HCT116 (cell line): ENCODE measurements at regions not wholly inside any gene's neighbourhood (a gene's known extent, or its start where the extent isn't known, plus 50 kb on each side); places are given as distances from the start of the nearest gene placed in this dataset.

Experiments used
- ATAC-seq: fragments of 200-7000 bp; cut with Tn5 transposase; 2 replicates; pipeline ENCODE4 v1.9.1; 2020; ENCODE audit warnings: mild to moderate bottlenecking, moderate library complexity
- BruUV-seq: library from RNA; stranded (reverse); fragments of 400-500 nt; replicated peaks from 2 replicates; lab custom pipeline; 2021; lab: Mats Ljungman, UMichigan
- CTCF ChIA-PET: fragments of 300-600 bp; sonication (Branson Sonifier 250); formaldehyde crosslinking; loops from one replicate; lab custom pipeline; 2021; ENCODE audit warnings: antibody characterized with exemption; lab: Charles Lee
- POLR2A ChIA-PET: fragments of 300-600, 350-600 bp; sonication (Branson Sonifier 250); formaldehyde crosslinking; loops from one replicate; lab custom pipeline; 2021; ENCODE audit warnings: antibody characterized with exemption; lab: Charles Lee
- RAD21 ChIA-PET, 2 experiments: fragments of 300-600 bp; sonication (Branson Sonifier 250); formaldehyde crosslinking; loops; one replicate each; lab custom pipeline; 2023; ENCODE audit warnings: low total read pairs in 2 of 2; ENCODE audit not compliant: uncharacterized antibody in 2 of 2, unreplicated experiment in 2 of 2, low non-redundant PET in 1 of 2; lab: Charles Lee
- DNase-seq: peaks from one replicate; pipeline ENCODE4 v3.0.0-alpha.2; 2010; ENCODE audit warnings: low read depth, low spot score
- H2AFZ ChIP-seq: fragments of 200-600 bp; shearing (Covaris generic), sonication (generic); 2 replicates; pipeline ENCODE4 v1.6.1; 2017; ENCODE audit warnings: low read depth, mixed run types, mixed read lengths, antibody characterized with exemption, low read length; ENCODE audit not compliant: poor library complexity, severe bottlenecking
- H3K27ac ChIP-seq: 2 replicates; pipeline ENCODE4 v1.5.1; 2012; ENCODE audit warnings: low read depth, low read length
- H3K27me3 ChIP-seq: fragments of 200-600 bp; sonication (generic); 2 replicates; pipeline ENCODE4 v1.6.1; 2016; ENCODE audit warnings: mixed run types, low read length, mixed read lengths; ENCODE audit not compliant: insufficient read depth
- H3K36me3 ChIP-seq, 2 experiments: fragments of 200-500 bp in 1 of 2; fragments of 200-600 bp in 1 of 2; sonication (Bioruptor generic) in 1 of 2; sonication (generic) in 1 of 2; 2 replicates each; pipeline versions ENCODE4 v1.5.1 to v1.6.1; 2014 to 2016; ENCODE audit warnings: low read length in 2 of 2, inconsistent platforms in 1 of 2, mixed read lengths in 1 of 2, mixed run types in 1 of 2; ENCODE audit not compliant: insufficient read depth in 2 of 2, control insufficient read depth in 1 of 2
- H3K4me1 ChIP-seq, 2 experiments: fragments of 200-600 bp in 1 of 2; sonication (generic) in 1 of 2; 2 replicates each; pipeline versions ENCODE4 v1.5.1 to v1.6.1; 2012 to 2017; ENCODE audit warnings: low read length in 2 of 2, inconsistent platforms in 1 of 2, mild to moderate bottlenecking in 1 of 2, mixed read lengths in 1 of 2, mixed run types in 1 of 2, moderate library complexity in 1 of 2; ENCODE audit not compliant: insufficient read depth in 2 of 2, control insufficient read depth in 1 of 2
- H3K4me2 ChIP-seq: fragments of 200-600 bp; sonication (generic); 2 replicates; pipeline ENCODE4 v1.6.1; 2017; ENCODE audit warnings: mixed run types, low read length, mixed read lengths
- H3K4me3 ChIP-seq, 2 experiments: fragments of 200-600 bp in 1 of 2; sonication (generic) in 1 of 2; replicated peaks in 1 of 2; 2 replicates each; pipeline ENCODE4 v1.5.1; 2011 to 2016; ENCODE audit warnings: low read length in 2 of 2, control low read depth in 1 of 2, low read depth in 1 of 2, mild to moderate bottlenecking in 1 of 2, mixed read lengths in 1 of 2, mixed run types in 1 of 2
- H3K79me2 ChIP-seq: fragments of 200-600 bp; sonication (generic); 2 replicates; pipeline ENCODE4 v1.6.1; 2017; ENCODE audit warnings: mild to moderate bottlenecking, mixed run types, low read length, moderate library complexity, mixed read lengths; ENCODE audit not compliant: insufficient read depth
- H3K9ac ChIP-seq: fragments of 200-600 bp; sonication (generic); 2 replicates; pipeline ENCODE4 v1.6.1; 2016; ENCODE audit warnings: low read length, mixed read lengths
- H3K9me2 ChIP-seq: fragments of 200-600 bp; sonication (generic), shearing (Covaris generic); 2 replicates; pipeline ENCODE4 v1.6.1; 2017; ENCODE audit warnings: mixed run types, mild to moderate bottlenecking, moderate library complexity; ENCODE audit not compliant: insufficient read depth
- H3K9me3 ChIP-seq, 2 experiments: fragments of 200-500 bp in 1 of 2; fragments of 200-600 bp in 1 of 2; sonication (Bioruptor generic) in 1 of 2; sonication (generic) in 1 of 2; 2 replicates each; pipeline ENCODE4 v1.6.1; 2014 to 2017; ENCODE audit warnings: low read length in 2 of 2, mixed read lengths in 2 of 2, inconsistent platforms in 1 of 2, low read depth in 1 of 2, mild to moderate bottlenecking in 1 of 2, mixed run types in 1 of 2, moderate library complexity in 1 of 2; ENCODE audit not compliant: control insufficient read depth in 1 of 2, insufficient read depth in 1 of 2
- H4K20me1 ChIP-seq: fragments of 200-600 bp; sonication (generic), shearing (Covaris generic); 2 replicates; pipeline ENCODE4 v1.6.1; 2017; ENCODE audit warnings: mixed run types, mild to moderate bottlenecking, moderate library complexity; ENCODE audit not compliant: insufficient read depth
- EGR1 ChIP-seq: IDR thresholded peaks from 2 replicates; pipeline ENCODE4 v1.6.1; 2012; ENCODE audit warnings: low read depth
- FOSL1 ChIP-seq: IDR thresholded peaks from 2 replicates; pipeline ENCODE4 v1.6.1; 2012; ENCODE audit warnings: low read depth
- SP1 ChIP-seq: IDR thresholded peaks from 2 replicates; pipeline ENCODE4 v1.6.1; 2012; ENCODE audit warnings: low read depth
- SRF ChIP-seq: IDR thresholded peaks from 2 replicates; pipeline ENCODE4 v1.6.1; 2012; ENCODE audit warnings: low read depth
- TCF7L2 ChIP-seq: IDR thresholded peaks from 2 replicates; pipeline ENCODE4 v1.7.0; 2011; ENCODE audit warnings: borderline replicate concordance, inconsistent platforms; ENCODE audit not compliant: insufficient read depth, insufficient read length; ENCODE audit errors: extremely low read depth
- YY1 ChIP-seq: IDR thresholded peaks from 2 replicates; pipeline ENCODE4 v1.6.1; 2011; ENCODE audit warnings: low read length, low read depth, moderate library complexity, mild to moderate bottlenecking; ENCODE audit not compliant: insufficient replicate concordance; ENCODE audit errors: extremely low read depth
- intact Hi-C: fragments of 100-400 bp; cut with micrococcal nuclease; formaldehyde crosslinking; loops from 2 replicates; pipeline ENCODE4 v1.10.0; 2022
- TF ChIP-seq, protein P1 (sequence below): IDR thresholded peaks from 2 replicates; pipeline ENCODE4 v1.6.1; 2012
- TF ChIP-seq, protein P2 (sequence below): IDR thresholded peaks from 2 replicates; pipeline ENCODE4 v1.6.1; 2012
- TF ChIP-seq, protein P3 (sequence below): IDR thresholded peaks from 2 replicates; pipeline ENCODE4 v1.6.1; 2012; ENCODE audit warnings: low read depth
- TF ChIP-seq, protein P4 (sequence below): IDR thresholded peaks from 2 replicates; pipeline ENCODE4 v1.6.1; 2011; ENCODE audit warnings: mild to moderate bottlenecking, low read length, moderate library complexity; ENCODE audit not compliant: insufficient replicate concordance; ENCODE audit errors: extremely low read depth
- TF ChIP-seq, protein P5 (sequence below), 3 experiments: fragments of 200-600 bp in 1 of 3; sonication (generic) in 1 of 3; IDR thresholded peaks in 2 of 3; conservative IDR thresholded peaks in 1 of 3; 2 replicates each; pipeline ENCODE4 v1.5.1; 2012 to 2017; ENCODE audit warnings: low read depth in 2 of 3, low read length in 2 of 3, antibody characterized with exemption in 1 of 3, borderline replicate concordance in 1 of 3, control low read depth in 1 of 3, mild to moderate bottlenecking in 1 of 3, mixed read lengths in 1 of 3, mixed run types in 1 of 3, moderate library complexity in 1 of 3; ENCODE audit not compliant: insufficient read depth in 1 of 3

DNA sequence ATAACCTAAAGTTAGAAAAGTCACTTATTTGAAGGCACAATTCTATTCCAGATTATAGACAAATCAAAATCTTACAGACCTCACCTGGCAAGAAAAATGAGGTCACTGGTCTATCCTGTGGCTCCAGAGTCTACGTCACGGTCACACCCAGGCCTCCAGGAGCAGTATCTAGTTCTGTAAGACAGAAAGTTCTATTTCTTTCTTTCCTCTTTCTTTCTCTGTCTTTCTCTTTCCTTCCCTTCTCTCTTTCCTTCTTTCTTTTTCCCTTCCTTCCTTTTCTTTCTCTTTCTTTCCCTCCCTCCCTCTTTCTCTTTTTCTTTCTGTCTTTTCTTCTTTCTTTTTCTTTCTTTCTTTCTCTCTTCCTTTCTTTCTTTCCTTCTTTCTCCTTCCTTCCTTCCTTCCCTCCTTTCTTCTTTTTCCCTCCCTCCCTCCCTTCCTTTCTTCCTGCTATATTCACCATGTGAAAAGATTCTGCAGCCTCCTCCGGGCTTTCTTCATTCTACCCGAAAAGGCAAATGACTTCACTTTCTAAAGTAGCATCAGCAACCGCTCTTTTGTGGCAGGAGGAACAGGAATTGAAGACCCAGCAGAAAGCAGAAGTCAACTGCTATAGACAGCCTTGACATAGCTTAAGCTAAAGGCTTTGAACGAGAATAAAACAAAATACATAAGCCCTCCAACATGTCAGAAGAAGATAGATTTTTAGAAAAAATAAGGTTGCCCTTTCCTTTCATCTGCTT lies 83.9 kb upstream of the SIRPG start:
- intact Hi-C loops, result no loop called here

More for the DNA sequence above, 83.9 kb upstream of the SIRPG start:
- ChIA-PET RAD21 (no interaction called here), CTCF (no interaction called here), POLR2A (no interaction called here)
- DNase-seq, result no peak
- H3K4me3 ChIP-seq, result no peak overlapping the region
- BruUV-seq, result no TSS peak
- no peak overlapping the region for H3K4me2 ChIP-seq
- H4K20me1 ChIP-seq, result no peaks in the 10 kb centered on the region
- H3K4me1 ChIP-seq, result no peaks in the 10 kb centered on the region
- H3K79me2 ChIP-seq, result no peaks in the 10 kb centered on the region
- TF ChIP-seq SRF, result no peak
- TF ChIP-seq YY1, result no peak
- TF ChIP-seq FOSL1, result no peak
- TF ChIP-seq, protein P1, sequence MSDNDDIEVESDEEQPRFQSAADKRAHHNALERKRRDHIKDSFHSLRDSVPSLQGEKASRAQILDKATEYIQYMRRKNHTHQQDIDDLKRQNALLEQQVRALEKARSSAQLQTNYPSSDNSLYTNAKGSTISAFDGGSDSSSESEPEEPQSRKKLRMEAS, result no peak
- TF ChIP-seq EGR1, result no peak
- TF ChIP-seq, protein P2, sequence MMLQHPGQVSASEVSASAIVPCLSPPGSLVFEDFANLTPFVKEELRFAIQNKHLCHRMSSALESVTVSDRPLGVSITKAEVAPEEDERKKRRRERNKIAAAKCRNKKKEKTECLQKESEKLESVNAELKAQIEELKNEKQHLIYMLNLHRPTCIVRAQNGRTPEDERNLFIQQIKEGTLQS, result no peak
- TF ChIP-seq, protein P3, sequence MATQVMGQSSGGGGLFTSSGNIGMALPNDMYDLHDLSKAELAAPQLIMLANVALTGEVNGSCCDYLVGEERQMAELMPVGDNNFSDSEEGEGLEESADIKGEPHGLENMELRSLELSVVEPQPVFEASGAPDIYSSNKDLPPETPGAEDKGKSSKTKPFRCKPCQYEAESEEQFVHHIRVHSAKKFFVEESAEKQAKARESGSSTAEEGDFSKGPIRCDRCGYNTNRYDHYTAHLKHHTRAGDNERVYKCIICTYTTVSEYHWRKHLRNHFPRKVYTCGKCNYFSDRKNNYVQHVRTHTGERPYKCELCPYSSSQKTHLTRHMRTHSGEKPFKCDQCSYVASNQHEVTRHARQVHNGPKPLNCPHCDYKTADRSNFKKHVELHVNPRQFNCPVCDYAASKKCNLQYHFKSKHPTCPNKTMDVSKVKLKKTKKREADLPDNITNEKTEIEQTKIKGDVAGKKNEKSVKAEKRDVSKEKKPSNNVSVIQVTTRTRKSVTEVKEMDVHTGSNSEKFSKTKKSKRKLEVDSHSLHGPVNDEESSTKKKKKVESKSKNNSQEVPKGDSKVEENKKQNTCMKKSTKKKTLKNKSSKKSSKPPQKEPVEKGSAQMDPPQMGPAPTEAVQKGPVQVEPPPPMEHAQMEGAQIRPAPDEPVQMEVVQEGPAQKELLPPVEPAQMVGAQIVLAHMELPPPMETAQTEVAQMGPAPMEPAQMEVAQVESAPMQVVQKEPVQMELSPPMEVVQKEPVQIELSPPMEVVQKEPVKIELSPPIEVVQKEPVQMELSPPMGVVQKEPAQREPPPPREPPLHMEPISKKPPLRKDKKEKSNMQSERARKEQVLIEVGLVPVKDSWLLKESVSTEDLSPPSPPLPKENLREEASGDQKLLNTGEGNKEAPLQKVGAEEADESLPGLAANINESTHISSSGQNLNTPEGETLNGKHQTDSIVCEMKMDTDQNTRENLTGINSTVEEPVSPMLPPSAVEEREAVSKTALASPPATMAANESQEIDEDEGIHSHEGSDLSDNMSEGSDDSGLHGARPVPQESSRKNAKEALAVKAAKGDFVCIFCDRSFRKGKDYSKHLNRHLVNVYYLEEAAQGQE, result no peak
- TF ChIP-seq, protein P4, sequence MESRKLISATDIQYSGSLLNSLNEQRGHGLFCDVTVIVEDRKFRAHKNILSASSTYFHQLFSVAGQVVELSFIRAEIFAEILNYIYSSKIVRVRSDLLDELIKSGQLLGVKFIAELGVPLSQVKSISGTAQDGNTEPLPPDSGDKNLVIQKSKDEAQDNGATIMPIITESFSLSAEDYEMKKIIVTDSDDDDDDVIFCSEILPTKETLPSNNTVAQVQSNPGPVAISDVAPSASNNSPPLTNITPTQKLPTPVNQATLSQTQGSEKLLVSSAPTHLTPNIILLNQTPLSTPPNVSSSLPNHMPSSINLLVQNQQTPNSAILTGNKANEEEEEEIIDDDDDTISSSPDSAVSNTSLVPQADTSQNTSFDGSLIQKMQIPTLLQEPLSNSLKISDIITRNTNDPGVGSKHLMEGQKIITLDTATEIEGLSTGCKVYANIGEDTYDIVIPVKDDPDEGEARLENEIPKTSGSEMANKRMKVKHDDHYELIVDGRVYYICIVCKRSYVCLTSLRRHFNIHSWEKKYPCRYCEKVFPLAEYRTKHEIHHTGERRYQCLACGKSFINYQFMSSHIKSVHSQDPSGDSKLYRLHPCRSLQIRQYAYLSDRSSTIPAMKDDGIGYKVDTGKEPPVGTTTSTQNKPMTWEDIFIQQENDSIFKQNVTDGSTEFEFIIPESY, result no peak
- TF ChIP-seq, protein P5, sequence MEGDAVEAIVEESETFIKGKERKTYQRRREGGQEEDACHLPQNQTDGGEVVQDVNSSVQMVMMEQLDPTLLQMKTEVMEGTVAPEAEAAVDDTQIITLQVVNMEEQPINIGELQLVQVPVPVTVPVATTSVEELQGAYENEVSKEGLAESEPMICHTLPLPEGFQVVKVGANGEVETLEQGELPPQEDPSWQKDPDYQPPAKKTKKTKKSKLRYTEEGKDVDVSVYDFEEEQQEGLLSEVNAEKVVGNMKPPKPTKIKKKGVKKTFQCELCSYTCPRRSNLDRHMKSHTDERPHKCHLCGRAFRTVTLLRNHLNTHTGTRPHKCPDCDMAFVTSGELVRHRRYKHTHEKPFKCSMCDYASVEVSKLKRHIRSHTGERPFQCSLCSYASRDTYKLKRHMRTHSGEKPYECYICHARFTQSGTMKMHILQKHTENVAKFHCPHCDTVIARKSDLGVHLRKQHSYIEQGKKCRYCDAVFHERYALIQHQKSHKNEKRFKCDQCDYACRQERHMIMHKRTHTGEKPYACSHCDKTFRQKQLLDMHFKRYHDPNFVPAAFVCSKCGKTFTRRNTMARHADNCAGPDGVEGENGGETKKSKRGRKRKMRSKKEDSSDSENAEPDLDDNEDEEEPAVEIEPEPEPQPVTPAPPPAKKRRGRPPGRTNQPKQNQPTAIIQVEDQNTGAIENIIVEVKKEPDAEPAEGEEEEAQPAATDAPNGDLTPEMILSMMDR (IDR thresholded peaks at IDR 0.05 in 2 of 3, conservative IDR thresholded peaks at IDR 0.05 in 1 of 3; ENCODE audit: borderline replicate concordance in 1 of 3, insufficient read depth in 1 of 3, low read depth in 2 of 3, low read length in 2 of 3), result no peak
- no peak for TF ChIP-seq SP1
- TF ChIP-seq TCF7L2, result no peak
- H3K27me3 ChIP-seq, result peaks cover 28% of the 10 kb centered on the region
- H3K9ac ChIP-seq, result no peak overlapping the region
- ATAC-seq, result no peak
- no peaks in the 10 kb centered on the region for H3K36me3 ChIP-seq
- H3K9me2 ChIP-seq, result no peaks in the 10 kb centered on the region
- no peaks in the 10 kb centered on the region for H3K9me3 ChIP-seq
- H2AFZ ChIP-seq, result no peak overlapping the region
- no peak overlapping the region for H3K27ac ChIP-seq
